Loucy (cell line): ENCODE measurements at regions not wholly inside any gene's neighbourhood (a gene's known extent, or its start where the extent isn't known, plus 50 kb on each side); places are given as distances from the start of the nearest gene placed in this dataset.

Source experiments
- H2AFZ ChIP-seq: fragments of 200-600 bp; sonication (generic); 2 replicates; pipeline ENCODE4 v1.6.0; 2016; ENCODE audit warnings: antibody characterized with exemption, mild to moderate bottlenecking, low read length, moderate library complexity
- H3F3A ChIP-seq: fragments of 200-600 bp; 2 replicates; pipeline ENCODE4 v1.6.0; 2016; ENCODE audit warnings: antibody characterized with exemption, low read depth, mild to moderate bottlenecking
- H3K27me3 ChIP-seq: fragments of 200-600 bp; sonication (generic); 2 replicates; pipeline ENCODE4 v1.6.1; 2014; ENCODE audit warnings: low read length, mild to moderate bottlenecking; ENCODE audit not compliant: insufficient read depth, poor library complexity, severe bottlenecking
- H3K36me3 ChIP-seq: fragments of 200-600 bp; sonication (generic); 2 replicates; pipeline ENCODE4 v1.6.1; 2016; ENCODE audit warnings: low read length; ENCODE audit not compliant: insufficient read depth
- H3K4me1 ChIP-seq: fragments of 200-600 bp; sonication (generic); 2 replicates; pipeline ENCODE4 v1.5.1; 2014; ENCODE audit warnings: low read length, mild to moderate bottlenecking; ENCODE audit not compliant: insufficient read depth, poor library complexity, severe bottlenecking
- H3K4me2 ChIP-seq: fragments of 200-600 bp; sonication (generic); 2 replicates; pipeline ENCODE4 v1.6.0; 2014; ENCODE audit warnings: antibody characterized with exemption, low read length, low read depth, mild to moderate bottlenecking; ENCODE audit not compliant: poor library complexity, severe bottlenecking
- H3K4me3 ChIP-seq: fragments of 200-600 bp; sonication (generic); 2 replicates; pipeline ENCODE4 v1.5.1; 2014; ENCODE audit warnings: low read length, mild to moderate bottlenecking, mixed read lengths; ENCODE audit not compliant: poor library complexity, severe bottlenecking
- H3K79me2 ChIP-seq: fragments of 200-600 bp; sonication (generic); 2 replicates; pipeline ENCODE4 v1.6.1; 2014; ENCODE audit warnings: low read length; ENCODE audit not compliant: insufficient read depth
- H3K9ac ChIP-seq: fragments of 200-600 bp; sonication (generic); 2 replicates; pipeline ENCODE4 v1.6.0; 2014; ENCODE audit warnings: mild to moderate bottlenecking, low read depth, low read length, moderate library complexity; ENCODE audit not compliant: poor library complexity, severe bottlenecking
- H3K9me2 ChIP-seq: fragments of 200-600 bp; sonication (generic); replicated peaks from 2 replicates; pipeline ENCODE4 v1.6.1; 2016; ENCODE audit warnings: low read depth, low read length, mixed read lengths
- H3K9me3 ChIP-seq: fragments of 200-600 bp; sonication (generic); 2 replicates; pipeline ENCODE4 v1.6.1; 2014; ENCODE audit warnings: mild to moderate bottlenecking, antibody characterized with exemption, low read length, low read depth; ENCODE audit not compliant: insufficient read depth
- H4K20me1 ChIP-seq: fragments of 200-600 bp; sonication (generic); 2 replicates; pipeline ENCODE4 v1.6.0; 2014; ENCODE audit warnings: antibody characterized with exemption, low read length, mild to moderate bottlenecking; ENCODE audit not compliant: insufficient read depth, poor library complexity, severe bottlenecking
- EZH2phosphoT487 ChIP-seq: fragments of 200-600 bp; IDR thresholded peaks from 2 replicates; pipeline ENCODE4 v1.6.1; 2018; ENCODE audit warnings: antibody characterized with exemption, mild to moderate bottlenecking, moderate library complexity, borderline replicate concordance
- TF ChIP-seq, protein P1 (sequence below): fragments of 200-600 bp; sonication (generic); conservative IDR thresholded peaks from 2 replicates; pipeline ENCODE4 v1.5.1; 2014; ENCODE audit warnings: mild to moderate bottlenecking, antibody characterized with exemption, low read length

DNA sequence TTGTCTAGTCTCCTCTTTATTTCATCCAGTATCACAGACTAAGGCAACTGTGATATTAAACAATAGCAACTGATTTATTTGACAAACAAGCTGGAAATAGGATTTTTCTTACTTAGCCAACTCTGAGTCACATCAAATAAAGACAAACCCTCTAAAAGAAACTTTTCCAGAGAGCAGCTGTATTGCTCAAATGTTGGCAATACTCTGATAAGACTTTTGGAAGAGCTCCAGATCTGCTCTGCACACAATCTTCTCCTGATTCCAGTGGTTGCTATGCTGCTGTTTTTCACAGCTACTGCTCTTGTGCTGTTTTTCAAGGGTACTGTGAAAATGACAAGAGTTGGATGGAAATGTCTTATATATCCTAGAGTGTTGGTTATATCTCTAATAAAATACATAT, 1479.2 kb downstream of the SLITRK5 start:
- Histone ChIP-seq H2AFZ (no peak overlapping the region), H3F3A (no peaks in the 10 kb centered on the region), H3K4me3 (no peak overlapping the region), H3K9ac (no peak overlapping the region), H3K4me2 (no peak overlapping the region), H3K36me3 (no peaks in the 10 kb centered on the region), H3K27me3 (no peaks in the 10 kb centered on the region), H3K79me2 (no peaks in the 10 kb centered on the region), H4K20me1 (no peaks in the 10 kb centered on the region), H3K4me1 (no peaks in the 10 kb centered on the region), H3K9me2 (no peaks in the 10 kb centered on the region), H3K9me3 (no peaks in the 10 kb centered on the region)
- TF ChIP-seq, protein P1, sequence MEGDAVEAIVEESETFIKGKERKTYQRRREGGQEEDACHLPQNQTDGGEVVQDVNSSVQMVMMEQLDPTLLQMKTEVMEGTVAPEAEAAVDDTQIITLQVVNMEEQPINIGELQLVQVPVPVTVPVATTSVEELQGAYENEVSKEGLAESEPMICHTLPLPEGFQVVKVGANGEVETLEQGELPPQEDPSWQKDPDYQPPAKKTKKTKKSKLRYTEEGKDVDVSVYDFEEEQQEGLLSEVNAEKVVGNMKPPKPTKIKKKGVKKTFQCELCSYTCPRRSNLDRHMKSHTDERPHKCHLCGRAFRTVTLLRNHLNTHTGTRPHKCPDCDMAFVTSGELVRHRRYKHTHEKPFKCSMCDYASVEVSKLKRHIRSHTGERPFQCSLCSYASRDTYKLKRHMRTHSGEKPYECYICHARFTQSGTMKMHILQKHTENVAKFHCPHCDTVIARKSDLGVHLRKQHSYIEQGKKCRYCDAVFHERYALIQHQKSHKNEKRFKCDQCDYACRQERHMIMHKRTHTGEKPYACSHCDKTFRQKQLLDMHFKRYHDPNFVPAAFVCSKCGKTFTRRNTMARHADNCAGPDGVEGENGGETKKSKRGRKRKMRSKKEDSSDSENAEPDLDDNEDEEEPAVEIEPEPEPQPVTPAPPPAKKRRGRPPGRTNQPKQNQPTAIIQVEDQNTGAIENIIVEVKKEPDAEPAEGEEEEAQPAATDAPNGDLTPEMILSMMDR = no peak
- no peak for TF ChIP-seq EZH2phosphoT487

DNA sequence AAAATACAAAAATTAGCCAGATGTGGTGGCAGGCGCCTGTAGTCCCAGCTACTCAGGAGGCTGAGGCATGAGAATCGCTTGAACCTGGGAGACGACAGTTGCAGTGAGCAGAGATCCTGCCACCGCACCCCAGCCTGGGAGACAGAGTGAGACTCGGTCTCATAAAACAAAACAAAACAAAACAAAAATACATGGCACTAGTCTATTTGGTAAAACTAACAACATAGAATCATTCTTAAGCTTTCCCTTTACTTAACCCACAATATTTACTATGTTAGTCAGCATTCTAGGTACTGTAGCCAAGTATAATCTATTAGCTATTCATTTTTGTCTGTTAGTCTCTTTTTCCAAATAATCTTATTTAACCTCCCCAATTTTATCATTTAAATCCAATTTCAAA, 1482.8 kb downstream of the SLITRK5 start:
- H3K4me2 ChIP-seq = no peak overlapping the region

DNA sequence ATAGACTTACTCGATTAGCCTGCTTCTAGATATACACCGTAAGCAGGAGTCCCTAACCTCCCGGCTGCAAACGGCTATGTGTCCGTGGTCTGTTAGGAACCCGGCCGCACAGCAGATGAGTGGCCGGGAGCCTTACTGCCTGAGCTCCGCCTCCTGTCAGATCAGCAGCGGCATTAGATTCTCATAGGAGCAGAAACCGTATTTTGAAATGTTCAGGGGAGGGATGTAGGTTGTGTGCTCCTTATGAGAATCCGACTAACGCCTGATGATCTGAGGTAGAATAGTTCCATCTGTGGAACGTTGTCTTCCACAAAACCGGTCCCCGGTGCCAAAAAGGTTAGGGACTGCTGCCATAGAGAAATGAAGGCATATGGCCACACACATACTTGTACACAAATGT, 1491.9 kb downstream of the SLITRK5 start:
- H2AFZ ChIP-seq = no peak overlapping the region
- TF ChIP-seq, protein P1 = no peak
- TF ChIP-seq EZH2phosphoT487 = no peak
- H3K4me2 ChIP-seq = no peak overlapping the region
- H3K4me1 ChIP-seq = no peaks in the 10 kb centered on the region
- no peaks in the 10 kb centered on the region for H3K27me3 ChIP-seq
- no peaks in the 10 kb centered on the region for H3K9me3 ChIP-seq
- no peaks in the 10 kb centered on the region for H3K9me2 ChIP-seq
- H4K20me1 ChIP-seq = no peaks in the 10 kb centered on the region
- no peaks in the 10 kb centered on the region for H3F3A ChIP-seq
- no peak overlapping the region for H3K9ac ChIP-seq
- no peak overlapping the region for H3K4me3 ChIP-seq
- H3K79me2 ChIP-seq = no peaks in the 10 kb centered on the region
- H3K36me3 ChIP-seq = no peaks in the 10 kb centered on the region

More for the DNA sequence above, 1482.8 kb downstream of the SLITRK5 start:
- no peak overlapping the region for H3K4me3 ChIP-seq
- TF ChIP-seq, protein P1 = no peak
- TF ChIP-seq EZH2phosphoT487 = no peak
- H3K9ac ChIP-seq = no peak overlapping the region
- no peaks in the 10 kb centered on the region for H3K9me2 ChIP-seq
- no peaks in the 10 kb centered on the region for H4K20me1 ChIP-seq
- H3K36me3 ChIP-seq = no peaks in the 10 kb centered on the region
- no peaks in the 10 kb centered on the region for H3K79me2 ChIP-seq
- H3K27me3 ChIP-seq = no peaks in the 10 kb centered on the region
- H3F3A ChIP-seq = no peaks in the 10 kb centered on the region
- H3K4me1 ChIP-seq = no peaks in the 10 kb centered on the region
- no peaks in the 10 kb centered on the region for H3K9me3 ChIP-seq
- H2AFZ ChIP-seq = no peak overlapping the region
